Adrenal gland (tissue), 9 donors: ENCODE measurements at regions not wholly inside any gene's neighbourhood (a gene's known extent, or its start where the extent isn't known, plus 50 kb on each side); places are given as distances from the start of the nearest gene placed in this dataset.

Experiments
- DNase-seq, 7 donors: peaks; one replicate each; pipeline ENCODE4 v3.0.0-alpha.2; 2019 to 2020
- H3K27ac ChIP-seq, 5 donors: fragments of 200-600 bp; sonication (generic) in 4 of 5; 1 replicate in 3 of 5; 2 replicates in 2 of 5; pipeline versions ENCODE4 v1.5.1 to v1.8.0; 2016 to 2020; ENCODE audit warnings: mild to moderate bottlenecking in 1 of 5
- H3K27me3 ChIP-seq: fragments of 200-600 bp; 2 replicates; pipeline ENCODE4 v1.8.0; 2021
- H3K36me3 ChIP-seq, 2 donors: fragments of 200-600 bp; replicated peaks in 1 of 2; 1 replicate in 1 of 2; 2 replicates in 1 of 2; pipeline versions ENCODE4 v1.5.1 to v1.8.0; 2018 to 2022
- H3K4me1 ChIP-seq, 2 donors: fragments of 200-600 bp; replicated peaks in 1 of 2; 1 replicate in 1 of 2; 2 replicates in 1 of 2; pipeline versions ENCODE4 v1.5.1 to v1.8.0; 2018 to 2021
- H3K4me3 ChIP-seq, 4 donors: fragments of 200-600 bp; sonication (generic) in 3 of 4; one replicate each; pipeline ENCODE4 v1.5.1; 2016 to 2018
- H3K9me3 ChIP-seq, 3 donors: fragments of 200-600 bp; sonication (generic) in 1 of 3; replicated peaks in 1 of 3; 1 replicate in 2 of 3; 2 replicates in 1 of 3; pipeline versions ENCODE4 v1.5.1 to v1.8.0; 2016 to 2021
- CTCF ChIP-seq, 6 experiments: fragments of 450-650 bp in 4 of 6; fragments of 200-600 bp in 2 of 6; sonication (generic) in 1 of 6; IDR thresholded peaks; 1 replicate in 5 of 6; 2 replicates in 1 of 6; pipeline versions ENCODE4 v1.5.1 to v1.8.0; 2016 to 2021; ENCODE audit warnings: antibody characterized with exemption in 6 of 6, mild to moderate bottlenecking in 2 of 6, moderate library complexity in 1 of 6
- POLR2A ChIP-seq, 2 donors: fragments of 450-650 bp; IDR thresholded peaks; one replicate each; pipeline ENCODE4 v1.6.1; 2017; ENCODE audit warnings: antibody characterized with exemption in 2 of 2, mild to moderate bottlenecking in 2 of 2, moderate library complexity in 1 of 2
- WGBS, 4 donors: extraction: QIAGEN DNeasy Blood & Tissue Kit in 2 of 4; methylation state at CpG; one replicate each; pipeline versions ENCODE4 v1.1.5 to v1.1.7; 2013 to 2017; 5-methylcytosine and 5-hydroxymethylcytosine counted together
- intact Hi-C, 2 donors: fragments of 100-400 bp; cut with DNase I; formaldehyde crosslinking; loops; one replicate each; pipeline versions ENCODE4 v1.14.1 to v1.15.0; 2022 to 2023
- donor health status: healthy with polysubstance abuse.
- donor health status: Bipolar disorder and iron deficiency.
- donor health status: DM: yes; HTN: yes; CAD: no.
- donor health status: DM: no; HTN: no; CAD: no.
- donor health status: DM: no; HTN: no; CAD: no.

- Histone ChIP-seq H3K4me1 (no peaks in the 10 kb centered on the region), H3K27ac (no peak overlapping the region), H3K9me3 (no peaks in the 10 kb centered on the region), H3K4me3 (no peak overlapping the region), H3K27me3 (no peaks in the 10 kb centered on the region), H3K36me3 (no peaks in the 10 kb centered on the region)
- TF ChIP-seq CTCF (IDR thresholded peaks at IDR 0.05) (no peak), POLR2A (IDR thresholded peaks at IDR 0.05) (no peak)
- WGBS, 4 donors = 51 to 61% (median 59%) methylated on average over 2 of the region's 2 CpGs
- DNase-seq = no peak
- intact Hi-C loops = no loop called here
Observed at GRCh38 chr7:124261710-124262109, 228.8 kb upstream of the TMEM229A start.

GRCh38 chr7:124257638-124258308 is 224.9 kb upstream of the TMEM229A start:
- Histone ChIP-seq H3K27ac (no peak overlapping the region), H3K36me3 (no peaks in the 10 kb centered on the region), H3K9me3 (no peaks in the 10 kb centered on the region), H3K4me3 (no peak overlapping the region), H3K27me3 (no peaks in the 10 kb centered on the region), H3K4me1 (no peaks in the 10 kb centered on the region)
- TF ChIP-seq POLR2A (IDR thresholded peaks at IDR 0.05) = no peak
- no peak for TF ChIP-seq CTCF (IDR thresholded peaks at IDR 0.05)
- intact Hi-C loops = no loop called here
- DNase-seq = no peak
- 23 to 30% (median 26%) methylated on average over 5 of the region's 5 CpGs for WGBS, 4 donors

- WGBS, 4 donors = 43 to 64% (median 48%) methylated on average over 4 of the region's 4 CpGs
- Histone ChIP-seq H3K4me1 (no peaks in the 10 kb centered on the region), H3K4me3 (no peak overlapping the region), H3K27ac (no peak overlapping the region), H3K27me3 (no peaks in the 10 kb centered on the region), H3K36me3 (no peaks in the 10 kb centered on the region), H3K9me3 (no peaks in the 10 kb centered on the region)
- TF ChIP-seq CTCF (IDR thresholded peaks at IDR 0.05) (no peak), POLR2A (IDR thresholded peaks at IDR 0.05) (no peak)
- intact Hi-C loops = no loop called here
- DNase-seq = no peak
Observed at GRCh38 chr7:124255041-124255655, 222.3 kb upstream of the TMEM229A start.

- Histone ChIP-seq H3K27ac (no peak overlapping the region), H3K4me1 (no peaks in the 10 kb centered on the region), H3K27me3 (no peaks in the 10 kb centered on the region), H3K9me3 (no peaks in the 10 kb centered on the region), H3K4me3 (no peak overlapping the region), H3K36me3 (no peaks in the 10 kb centered on the region)
- no peak for DNase-seq
- intact Hi-C loops = no loop called here
- TF ChIP-seq POLR2A (IDR thresholded peaks at IDR 0.05) = no peak
- TF ChIP-seq CTCF (IDR thresholded peaks at IDR 0.05) = no peak
Observed at GRCh38 chr7:124254396-124254795, 221.5 kb upstream of the TMEM229A start.
